Ovary (tissue), 7 donors: ENCODE measurements at regions not wholly inside any gene's neighbourhood (a gene's known extent, or its start where the extent isn't known, plus 50 kb on each side); places are given as distances from the start of the nearest gene placed in this dataset.

Experiments used
- DNase-seq, 5 donors: peaks; one replicate each; pipeline ENCODE4 v3.0.0-alpha.2; 2019 to 2020
- H3K27ac ChIP-seq, 2 donors: fragments of 200-600 bp; one replicate each; pipeline versions ENCODE4 v1.5.1 to v1.8.0; 2019 to 2022
- H3K27me3 ChIP-seq: fragments of 200-600 bp; one replicate; pipeline ENCODE4 v1.8.0; 2022
- H3K36me3 ChIP-seq: fragments of 200-600 bp; sonication (generic); one replicate; pipeline ENCODE4 v1.5.1; 2019
- H3K4me1 ChIP-seq: one replicate; pipeline ENCODE4 v1.8.1; 2013; ENCODE audit warnings: mild to moderate bottlenecking, moderate library complexity; ENCODE audit not compliant: insufficient read depth
- H3K4me3 ChIP-seq: fragments of 200-600 bp; sonication (generic); one replicate; pipeline ENCODE4 v1.5.1; 2017
- H3K9me3 ChIP-seq, 2 donors: fragments of 200-600 bp in 1 of 2; sonication (generic) in 1 of 2; one replicate each; pipeline versions ENCODE4 v1.5.1 to v1.8.1; 2013 to 2019; ENCODE audit warnings: mild to moderate bottlenecking in 1 of 2, moderate library complexity in 1 of 2
- CTCF ChIP-seq, 3 donors: fragments of 450-650 bp in 2 of 3; fragments of 200-600 bp in 1 of 3; IDR thresholded peaks; one replicate each; pipeline versions ENCODE4 v1.5.1 to v1.8.0; 2016 to 2022; ENCODE audit warnings: antibody characterized with exemption in 3 of 3, mild to moderate bottlenecking in 1 of 3
- EP300 ChIP-seq: sonication (generic); formaldehyde crosslinking; IDR thresholded peaks from one replicate; pipeline ENCODE4 v1.6.1; 2017; ENCODE audit warnings: antibody characterized with exemption
- POLR2A ChIP-seq: fragments of 450-650 bp; IDR thresholded peaks from one replicate; pipeline ENCODE4 v1.6.1; 2017; ENCODE audit warnings: antibody characterized with exemption, mild to moderate bottlenecking, moderate library complexity
- WGBS, 3 donors: extraction: QIAGEN DNeasy Blood & Tissue Kit in 1 of 3; methylation state at CpG; one replicate each; pipeline versions ENCODE4 v1.1.5 to v1.1.7; 2013 to 2017; 5-methylcytosine and 5-hydroxymethylcytosine counted together
- intact Hi-C, 4 donors: fragments of 100-400 bp; cut with DNase I; formaldehyde crosslinking; loops; one replicate each; pipeline versions ENCODE4 v1.11.0 to v1.15.1; 2022 to 2023
- donor health status: DM: no; HTN: no; CAD: no; lungs with moderate emphysema.
- donor health status: DM: no; HTN: no; CAD: no.
- donor health status: Bipolar disorder and iron deficiency.
- donor health status: DM: no; HTN: no; CAD: no.
- donor health status: DM: yes; HTN: yes; CAD: no.

GRCh38 chr5:63524281-63524680, 438.0 kb downstream of the HTR1A start:
- H3K27me3 ChIP-seq: no peaks in the 10 kb centered on the region
- no peaks in the 10 kb centered on the region for H3K4me1 ChIP-seq
- DNase-seq: no peak
- no peaks in the 10 kb centered on the region for H3K36me3 ChIP-seq
- WGBS, 3 donors: 65 to 75% (median 72%) methylated on average over 1 of the region's 1 CpG
- TF ChIP-seq CTCF (IDR thresholded peaks at IDR 0.05) (no peak), POLR2A (no peak), EP300 (no peak)
- H3K27ac ChIP-seq: no peak overlapping the region
- no peak overlapping the region for H3K4me3 ChIP-seq
- no peaks in the 10 kb centered on the region for H3K9me3 ChIP-seq
- intact Hi-C loops: no loop called here

GRCh38 chr5:63516006-63516405, 446.2 kb downstream of the HTR1A start:
- no peak for DNase-seq
- intact Hi-C loops: no loop called here
- Histone ChIP-seq H3K4me3 (no peak overlapping the region), H3K27ac (no peak overlapping the region), H3K9me3 (no peaks in the 10 kb centered on the region), H3K4me1 (no peaks in the 10 kb centered on the region), H3K36me3 (no peaks in the 10 kb centered on the region), H3K27me3 (no peaks in the 10 kb centered on the region)
- TF ChIP-seq EP300 (no peak), CTCF (IDR thresholded peaks at IDR 0.05) (no peak), POLR2A (no peak)

- Histone ChIP-seq H3K4me3 (no peak overlapping the region), H3K36me3 (no peaks in the 10 kb centered on the region), H3K27me3 (no peaks in the 10 kb centered on the region), H3K4me1 (no peaks in the 10 kb centered on the region), H3K27ac (no peak overlapping the region), H3K9me3 (no peaks in the 10 kb centered on the region)
- DNase-seq: no peak
- intact Hi-C loops: no loop called here
- WGBS, 3 donors: 75 to 79% (median 77%) methylated on average over 3 of the region's 3 CpGs
- TF ChIP-seq EP300 (no peak), CTCF (IDR thresholded peaks at IDR 0.05) (no peak), POLR2A (no peak)
Observed at GRCh38 chr5:63500242-63500641, 462.0 kb downstream of the HTR1A start.

GRCh38 chr5:63495225-63495624, 467.0 kb downstream of the HTR1A start:
- Histone ChIP-seq H3K27ac (no peak overlapping the region), H3K9me3 (no peaks in the 10 kb centered on the region), H3K4me1 (no peaks in the 10 kb centered on the region), H3K36me3 (no peaks in the 10 kb centered on the region), H3K4me3 (no peak overlapping the region), H3K27me3 (peaks cover 2% of the 10 kb centered on the region)
- TF ChIP-seq CTCF (IDR thresholded peaks at IDR 0.05) (no peak), EP300 (no peak), POLR2A (no peak)
- intact Hi-C loops: no loop called here
- no peak for DNase-seq

- Histone ChIP-seq H3K9me3 (no peaks in the 10 kb centered on the region), H3K27ac (no peak overlapping the region), H3K4me3 (no peak overlapping the region), H3K4me1 (no peaks in the 10 kb centered on the region), H3K36me3 (no peaks in the 10 kb centered on the region), H3K27me3 (no peaks in the 10 kb centered on the region)
- 83 to 91% (median 87%) methylated on average over 1 of the region's 1 CpG for WGBS, 3 donors
- no peak for DNase-seq
- intact Hi-C loops: no loop called here
- TF ChIP-seq POLR2A (no peak), CTCF (IDR thresholded peaks at IDR 0.05) (no peak), EP300 (no peak)
Observed at GRCh38 chr5:63483338-63483737, 478.9 kb downstream of the HTR1A start.
